ENCODE measurements at regions not wholly inside any gene's neighbourhood (a gene's known extent, or its start where the extent isn't known, plus 50 kb on each side); places are given as distances from the start of the nearest gene placed in this dataset.

DNA sequence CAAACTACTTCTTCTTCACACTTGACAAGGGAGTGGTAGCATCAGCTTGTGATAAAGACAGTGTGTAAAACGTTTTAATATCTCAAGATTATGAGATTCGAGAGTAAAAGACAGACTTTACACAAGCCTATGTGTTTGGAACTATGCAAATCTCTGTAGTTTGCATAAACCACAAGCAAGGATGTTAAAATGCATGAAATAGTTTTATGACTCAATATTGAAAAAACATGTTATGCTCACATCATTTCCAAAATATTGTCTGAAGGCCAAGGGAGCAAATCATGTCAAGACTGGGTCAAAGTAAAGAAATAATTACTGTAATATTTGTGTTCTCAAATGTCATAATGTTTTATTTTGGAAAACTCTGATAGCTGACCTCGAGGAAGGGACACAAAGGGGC lies 316.8 kb upstream of the KLF12 start:
- no peak for DNase-seq

DNA sequence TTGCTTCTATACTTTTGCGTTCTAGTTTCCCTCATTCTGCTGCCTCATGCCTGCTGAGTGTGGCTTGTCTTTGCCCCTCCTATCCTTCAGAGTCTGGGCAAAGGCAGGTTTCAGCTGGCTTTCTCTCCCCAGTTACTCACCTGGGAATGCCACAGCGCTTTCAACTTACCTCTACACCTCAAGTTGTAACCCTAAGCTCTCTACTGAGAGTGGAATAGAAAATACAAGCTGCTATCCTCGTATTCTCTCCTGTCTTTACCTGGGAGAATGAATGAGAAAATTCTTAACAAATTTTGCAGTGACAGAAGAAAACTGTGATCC lies 316.3 kb upstream of the KLF12 start:
- no peak for DNase-seq

DNA sequence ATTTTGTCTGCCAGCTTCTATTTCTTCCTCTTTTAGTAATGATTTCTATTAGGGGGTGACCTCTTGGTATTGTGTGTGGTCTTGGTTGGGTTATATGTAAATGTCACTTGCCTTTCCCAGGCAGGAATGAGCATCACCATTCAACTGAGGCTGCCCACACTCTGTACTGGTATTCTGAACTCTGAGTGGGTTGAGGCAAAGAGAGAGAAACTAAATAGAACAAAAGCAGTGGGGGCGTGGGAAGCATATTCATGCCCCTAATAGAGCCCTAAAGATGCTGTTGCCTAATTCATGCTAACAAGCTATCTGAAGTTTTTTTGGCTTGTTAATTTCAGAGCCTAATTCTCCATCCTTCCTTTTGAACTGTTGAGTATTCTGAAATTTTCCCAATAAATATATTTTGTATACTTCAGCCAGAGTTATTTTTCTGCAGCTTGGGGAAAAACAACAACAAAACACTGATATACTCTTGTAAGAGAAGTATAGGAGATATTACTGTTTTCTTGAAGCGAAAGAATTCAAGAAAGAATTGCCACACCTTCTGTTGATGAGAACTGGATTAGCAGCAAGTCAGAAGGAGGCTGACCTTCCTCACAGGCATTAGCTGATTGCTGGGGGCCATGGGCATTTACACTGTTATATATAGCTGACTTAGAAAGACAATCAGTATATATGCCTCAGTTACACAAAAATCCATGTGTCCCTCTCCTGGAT lies 315.8 kb upstream of the KLF12 start:
- DNase-seq = no peak

DNA sequence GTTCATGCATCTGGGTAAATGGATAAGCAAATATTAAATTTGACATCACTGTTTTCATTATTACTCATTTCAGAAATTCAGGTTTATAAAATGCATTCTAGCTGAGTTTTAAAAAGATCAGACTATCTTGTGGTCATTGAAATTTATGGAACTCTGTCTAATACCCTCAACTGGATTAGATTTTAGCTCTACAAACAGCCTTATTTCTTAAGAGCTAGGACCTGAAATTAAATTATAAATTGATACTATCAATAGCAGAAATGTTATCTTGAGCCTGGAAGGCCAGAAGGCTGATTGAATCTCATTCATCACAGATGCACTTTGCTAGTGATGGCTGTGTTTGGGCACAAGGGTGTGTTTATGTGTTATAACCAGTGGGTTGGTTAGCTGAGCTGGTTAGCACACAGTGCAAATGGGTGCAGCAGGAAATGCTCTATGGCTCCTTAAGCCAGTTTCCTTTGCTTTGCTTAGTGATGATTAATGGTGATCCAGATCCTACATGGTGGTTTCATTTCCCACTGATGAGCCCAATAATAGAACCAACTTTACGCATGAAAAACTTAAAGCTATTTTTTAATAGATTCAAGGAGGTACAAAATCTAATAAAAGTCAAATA lies 310.8 kb upstream of the KLF12 start:
- DNase-seq = no peak

DNA sequence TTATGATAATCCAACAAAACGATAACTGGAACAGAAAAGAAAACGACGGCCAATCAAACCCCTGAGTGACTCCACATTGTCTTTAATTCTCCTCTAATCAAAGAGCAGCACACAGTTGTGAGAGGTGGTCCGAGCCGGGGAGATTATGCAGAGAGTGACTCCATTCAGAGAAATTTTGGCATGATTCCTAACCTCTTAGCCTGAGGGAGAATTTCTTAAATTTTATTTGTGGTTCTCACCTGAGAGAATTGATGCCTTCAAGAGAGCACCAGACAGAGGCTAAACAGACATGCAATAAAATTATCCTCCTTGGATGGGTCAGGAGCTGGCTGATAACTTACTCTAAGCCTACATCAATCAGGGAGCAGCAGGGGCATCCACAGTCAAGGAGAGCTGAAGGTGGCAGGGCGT lies 310.0 kb upstream of the KLF12 start:
- no peak for DNase-seq

DNA sequence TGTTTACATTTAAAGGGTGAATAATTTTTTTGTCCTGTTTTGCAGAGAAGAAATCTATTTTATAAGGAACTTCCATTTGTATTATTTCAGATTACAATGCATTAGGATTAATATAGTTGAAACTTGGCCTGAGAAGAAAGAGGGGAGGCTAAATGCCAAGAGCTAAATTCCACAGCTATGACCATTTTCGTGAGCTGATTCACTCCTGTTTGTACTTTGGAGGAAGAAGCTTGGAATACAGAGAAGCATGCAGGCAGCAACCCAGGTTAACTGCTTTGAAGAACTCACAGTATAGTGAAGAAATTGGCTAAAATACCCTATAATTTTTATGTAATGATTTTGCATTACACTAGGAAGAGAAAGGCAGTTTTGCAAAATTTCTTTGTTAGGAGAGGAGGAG lies 309.4 kb upstream of the KLF12 start:
- peak; percentile 60 for DNase-seq

DNA sequence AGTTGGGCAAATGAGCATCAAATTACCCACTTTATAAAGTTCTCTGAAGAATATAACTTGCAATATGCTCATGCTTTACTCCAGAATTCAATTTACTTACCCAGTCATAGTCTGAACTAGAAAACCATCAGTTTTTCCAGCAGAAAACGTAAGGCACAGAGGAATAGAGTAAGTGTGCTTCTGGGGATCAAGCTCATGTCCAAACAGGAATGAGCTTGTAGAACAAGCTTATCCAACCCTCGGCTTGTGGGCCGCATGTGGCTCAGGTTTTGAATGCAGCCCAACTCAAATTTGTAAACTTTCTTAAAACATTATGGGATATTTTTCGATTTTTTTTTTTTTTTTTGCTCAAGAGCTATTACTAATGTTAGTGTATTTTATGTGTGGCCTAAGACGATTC lies 308.5 kb upstream of the KLF12 start:
- DNase-seq = no peak

DNA sequence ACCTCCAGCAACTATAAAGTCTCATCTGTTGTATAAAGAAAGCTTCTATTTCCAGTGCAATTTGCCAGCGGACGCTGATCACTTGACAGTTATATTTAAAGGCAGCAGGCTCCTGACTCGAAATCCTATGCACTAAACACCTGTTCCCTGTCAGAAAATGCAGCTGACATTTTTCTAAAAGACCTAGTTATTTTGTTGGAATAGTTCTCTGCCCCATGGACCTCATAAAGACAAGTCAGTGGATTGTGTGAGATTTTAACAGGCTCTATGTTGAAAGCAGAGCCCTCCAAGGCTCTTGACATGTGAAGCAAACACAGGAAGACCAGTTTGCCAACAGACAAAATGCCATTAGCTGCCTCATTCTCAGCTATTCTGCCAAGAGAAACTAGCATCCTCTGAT lies 304.7 kb upstream of the KLF12 start:
- DNase-seq = no peak

DNA sequence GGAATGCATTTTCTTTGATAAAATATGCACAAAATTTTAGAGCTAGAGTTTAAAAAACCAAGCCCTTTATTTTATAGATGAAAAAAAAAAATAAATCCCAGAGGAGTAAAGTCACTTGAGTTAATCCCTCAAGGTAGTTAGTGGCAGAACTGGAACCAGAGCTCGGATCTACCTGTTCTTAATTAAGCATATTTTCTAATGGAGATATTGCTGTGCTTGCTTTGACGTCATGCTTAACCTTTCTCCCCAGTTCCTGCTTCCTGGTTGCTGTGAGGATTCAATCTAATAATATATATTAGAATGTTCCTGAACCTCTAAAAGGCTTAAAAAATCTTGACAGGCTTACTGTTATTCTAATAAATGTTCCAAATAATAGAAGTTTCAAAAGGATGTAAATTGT lies 300.6 kb upstream of the KLF12 start:
- no peak for DNase-seq

DNA sequence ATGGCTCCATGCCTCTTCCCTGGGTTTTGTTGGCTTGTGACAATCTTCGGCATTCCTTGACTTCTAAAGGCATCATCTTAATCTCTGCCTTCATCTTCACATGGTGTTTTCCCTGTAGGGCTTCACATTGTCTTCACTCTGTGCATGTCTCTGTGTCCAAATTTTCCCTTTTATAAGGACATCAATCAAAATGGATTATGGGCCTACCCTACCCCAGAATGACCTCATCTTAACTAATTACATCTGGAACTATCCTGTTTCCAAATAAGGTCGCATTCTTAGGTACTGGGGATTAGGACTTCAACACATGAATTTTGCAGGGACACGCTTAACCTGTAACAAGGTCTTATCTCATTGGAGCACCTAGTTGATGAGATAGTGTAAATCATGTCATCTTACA lies 290.3 kb upstream of the KLF12 start:
- DNase-seq = no peak

DNA sequence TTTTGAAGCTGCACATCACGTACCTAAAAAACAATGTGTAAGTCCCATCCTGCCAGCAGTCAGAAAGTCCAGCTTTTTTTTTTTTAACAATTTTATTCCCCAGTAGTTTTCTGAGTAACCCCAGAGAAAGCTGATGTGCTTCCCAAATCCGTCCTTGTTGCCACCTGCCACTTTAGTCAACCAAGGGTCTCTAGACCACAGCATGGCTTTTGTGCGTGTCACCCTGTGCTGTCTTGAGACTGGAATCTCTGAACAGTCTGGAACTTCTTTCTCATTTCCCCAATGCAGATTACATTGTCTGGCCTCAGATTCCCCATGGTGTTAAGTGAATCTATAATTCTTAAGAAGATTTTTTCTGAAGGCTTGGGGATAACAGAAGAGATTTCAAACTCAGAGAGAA lies 289.2 kb upstream of the KLF12 start:
- DNase-seq = no peak

DNA sequence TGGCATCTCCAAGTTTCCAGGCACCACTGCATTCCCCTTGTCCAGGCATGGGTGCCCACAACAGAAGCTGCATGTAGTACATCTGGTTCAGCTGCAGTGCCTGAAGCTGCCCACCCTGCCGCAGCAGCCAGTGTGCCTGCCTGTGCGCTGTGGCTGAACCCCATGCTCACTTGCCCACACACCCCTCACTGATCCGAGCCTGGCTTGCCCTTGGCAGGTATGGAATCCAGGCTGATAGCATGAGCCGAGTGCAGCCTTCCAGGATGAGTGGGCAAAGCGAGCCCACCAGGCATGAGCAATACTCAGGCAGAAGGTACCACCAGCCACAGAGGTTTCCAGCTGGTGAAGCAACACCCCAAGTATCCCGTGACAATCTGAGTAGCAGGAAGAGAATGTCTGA lies 280.3 kb upstream of the KLF12 start:
- no peak for DNase-seq

DNA sequence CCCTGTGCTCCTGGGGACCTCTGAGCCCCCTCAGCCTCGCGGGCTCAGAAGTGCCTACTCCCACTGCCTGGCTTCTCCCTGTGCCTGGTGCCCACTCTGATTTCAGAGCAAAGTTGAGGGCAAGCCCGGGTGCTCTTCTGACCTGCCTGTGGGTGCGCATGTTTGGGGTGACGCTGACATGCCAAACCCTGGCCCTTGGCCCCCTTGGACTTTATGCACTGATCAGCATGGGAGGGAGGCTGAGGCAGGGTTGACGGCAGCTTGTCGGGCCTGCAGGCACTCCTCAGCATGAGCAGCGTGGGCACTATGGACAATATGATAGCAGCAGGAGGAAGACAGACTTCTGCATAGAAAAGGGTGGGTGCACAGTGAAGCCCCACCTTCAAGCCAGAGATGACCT lies 279.3 kb upstream of the KLF12 start:
- no peak for DNase-seq

DNA sequence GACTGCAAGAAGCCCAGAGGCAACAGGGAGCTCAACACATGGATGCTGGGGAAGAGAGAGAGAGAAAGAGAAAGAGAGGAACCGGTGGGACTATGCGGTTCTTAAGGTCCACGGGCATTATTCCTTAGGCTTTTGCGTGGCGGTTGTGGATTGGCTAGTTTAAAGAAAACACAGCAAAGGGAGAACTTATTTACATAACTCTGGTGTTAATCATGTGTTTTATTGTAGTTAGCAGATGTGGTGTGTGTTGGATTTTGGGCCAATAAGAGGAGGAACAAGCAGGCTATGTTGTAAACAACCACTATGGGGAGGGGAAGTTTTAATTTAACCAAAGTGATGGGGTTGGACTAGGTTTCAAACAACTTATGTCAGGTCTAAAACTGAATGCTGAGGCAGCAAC lies 275.3 kb upstream of the KLF12 start:
- no peak for DNase-seq

DNA sequence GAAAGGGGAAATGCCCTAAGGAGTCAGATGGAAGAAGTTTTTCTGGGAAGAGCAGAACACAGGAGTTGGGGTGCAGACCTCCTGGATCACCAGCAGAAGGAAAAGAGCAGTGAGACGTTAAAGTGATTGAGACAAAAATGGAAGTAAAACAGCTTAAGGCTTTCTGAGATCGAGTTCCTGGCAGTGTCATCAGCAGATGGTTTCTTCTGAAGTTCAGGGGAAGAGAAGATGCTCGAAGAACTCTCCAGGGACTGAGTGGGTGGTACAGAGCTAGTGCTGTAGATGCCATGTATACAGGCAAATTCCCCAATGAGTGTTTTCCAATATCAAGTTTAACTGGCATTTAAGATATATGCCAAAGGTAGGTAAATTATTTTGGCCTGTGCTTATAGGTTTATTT lies 272.2 kb upstream of the KLF12 start:
- DNase-seq = no peak

DNA sequence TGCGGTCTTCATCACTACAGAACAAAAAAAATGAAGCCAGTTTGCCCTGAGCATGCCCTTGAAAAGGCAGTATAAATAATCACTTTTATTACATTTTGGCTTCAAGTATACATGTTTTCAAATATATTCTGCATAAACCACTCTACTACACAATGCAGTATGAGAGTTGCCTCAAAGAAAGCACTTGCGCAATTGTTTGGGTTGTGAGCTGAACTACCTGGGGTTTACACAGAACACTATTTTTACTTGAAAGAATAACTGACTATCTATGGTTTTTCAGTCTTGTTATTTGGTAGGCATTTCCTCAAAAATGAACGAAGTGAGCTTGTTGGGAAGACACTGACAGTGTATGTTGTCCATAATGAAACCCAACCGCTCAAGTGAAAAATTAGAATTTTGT lies 264.4 kb upstream of the KLF12 start:
- no peak for DNase-seq

DNA sequence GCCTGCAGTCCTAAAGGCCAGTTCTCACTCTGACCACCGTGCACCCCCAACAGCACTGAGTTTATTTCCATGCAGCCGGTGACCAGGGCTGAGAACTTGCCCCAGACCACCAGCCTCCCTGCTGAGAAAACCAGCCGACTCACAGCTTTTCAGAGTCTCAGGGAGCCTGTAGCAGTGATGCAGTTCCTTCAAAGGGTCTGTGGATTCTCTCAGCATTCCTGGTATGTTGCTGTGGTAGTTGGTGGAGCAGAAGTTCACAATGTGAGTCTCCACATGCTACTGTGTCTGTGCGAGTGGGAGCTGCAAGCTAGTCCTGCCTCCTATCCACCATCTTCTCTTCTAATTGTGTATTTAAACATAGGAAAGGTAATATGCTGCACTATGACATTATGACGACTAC lies 254.9 kb upstream of the KLF12 start:
- no peak for DNase-seq

DNA sequence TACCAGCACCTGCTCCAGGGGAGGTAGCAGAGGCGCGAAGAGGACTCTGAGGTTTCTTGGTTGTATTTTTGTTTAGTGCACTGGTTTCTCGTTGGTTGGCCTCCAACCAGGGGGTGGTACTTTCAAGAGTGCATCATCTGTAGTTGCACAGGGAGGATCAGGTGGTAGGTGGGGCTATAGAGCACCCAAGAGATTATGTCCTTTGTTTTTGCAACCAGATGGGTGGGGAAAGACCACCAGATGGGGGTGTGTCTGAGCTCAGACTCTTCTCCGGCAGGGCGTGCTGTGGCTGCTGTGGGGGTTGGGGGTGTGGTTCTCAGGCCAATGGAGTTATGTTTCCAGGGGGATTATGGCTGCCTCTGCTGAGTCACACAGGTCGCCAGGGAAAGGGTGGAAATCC lies 254.4 kb upstream of the KLF12 start:
- DNase-seq = no peak

DNA sequence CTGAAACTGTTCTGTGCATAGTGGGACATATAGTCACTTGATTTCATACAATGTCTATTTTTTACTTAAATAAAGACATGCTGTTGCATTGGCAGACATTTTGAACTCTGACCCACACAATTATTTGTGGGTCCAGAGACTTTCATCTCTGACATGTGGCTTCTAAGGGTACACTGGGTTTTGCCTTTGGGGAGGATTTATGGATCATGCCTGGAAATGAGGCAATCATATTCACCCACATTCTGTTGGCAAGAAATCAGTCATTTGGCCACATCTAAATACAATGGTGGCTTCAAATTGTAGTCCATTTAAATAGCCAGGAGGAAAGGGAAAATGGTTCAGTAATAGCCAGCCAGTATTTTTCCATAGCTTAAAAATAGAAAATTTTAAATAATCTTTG lies 238.3 kb upstream of the KLF12 start:
- DNase-seq = no peak

DNA sequence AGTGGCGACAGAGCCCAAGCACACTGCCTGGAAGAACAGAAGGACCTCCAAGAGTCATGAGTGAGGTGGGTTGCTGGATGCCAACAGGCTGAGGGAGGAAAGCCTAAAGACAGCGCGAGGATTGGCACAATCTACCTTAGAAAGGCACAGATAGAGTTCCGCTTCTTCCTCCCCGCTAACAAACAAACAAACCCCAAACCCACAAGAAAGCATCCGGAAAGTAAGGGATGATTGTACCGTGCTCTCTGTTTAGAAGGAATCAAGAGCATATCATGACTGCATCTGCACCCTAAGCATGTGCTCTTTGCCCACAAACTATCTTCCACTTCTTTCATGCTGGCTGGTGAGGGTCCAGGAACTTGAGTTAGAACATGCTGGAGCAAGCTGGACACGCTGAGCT lies 233.0 kb upstream of the KLF12 start:
- DNase-seq = no peak

DNA sequence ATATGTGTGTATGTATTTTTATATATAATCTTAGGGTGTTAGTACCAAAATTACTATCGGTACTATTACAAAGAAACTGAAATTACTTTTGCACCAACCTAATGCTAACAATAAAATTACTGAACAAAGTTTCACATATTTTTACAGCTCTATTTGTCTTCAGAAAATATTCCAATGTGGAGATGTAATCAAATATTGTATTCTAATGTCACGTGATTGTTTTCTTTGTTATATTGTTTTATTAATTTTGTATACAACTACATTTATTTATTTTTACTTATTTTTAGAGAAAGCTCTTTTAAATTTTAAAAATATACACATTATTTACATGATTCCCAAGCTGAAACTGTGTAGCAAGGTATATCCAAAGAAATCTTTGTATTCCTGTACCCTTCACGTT lies 227.1 kb upstream of the KLF12 start:
- DNase-seq = no peak

DNA sequence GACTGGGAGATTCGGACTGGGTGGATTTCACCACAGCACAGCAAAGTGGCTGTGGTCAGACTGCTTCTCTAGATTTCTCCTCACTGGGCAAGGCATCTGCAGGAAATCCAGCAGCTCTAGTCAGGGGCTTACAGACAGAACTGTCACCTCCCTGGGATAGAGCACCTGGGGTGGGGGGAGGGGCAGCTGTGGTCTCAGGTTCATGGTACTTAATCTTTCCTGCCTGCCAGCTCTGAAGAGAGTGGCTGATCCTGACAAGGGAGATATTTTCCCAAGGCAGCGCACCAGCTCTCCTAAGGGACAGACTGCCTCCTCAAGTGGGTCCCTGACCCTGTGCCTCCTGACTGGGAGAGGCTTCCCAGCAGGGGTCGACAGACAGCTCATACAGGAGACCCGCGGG lies 212.8 kb upstream of the KLF12 start:
- no peak for DNase-seq

DNA sequence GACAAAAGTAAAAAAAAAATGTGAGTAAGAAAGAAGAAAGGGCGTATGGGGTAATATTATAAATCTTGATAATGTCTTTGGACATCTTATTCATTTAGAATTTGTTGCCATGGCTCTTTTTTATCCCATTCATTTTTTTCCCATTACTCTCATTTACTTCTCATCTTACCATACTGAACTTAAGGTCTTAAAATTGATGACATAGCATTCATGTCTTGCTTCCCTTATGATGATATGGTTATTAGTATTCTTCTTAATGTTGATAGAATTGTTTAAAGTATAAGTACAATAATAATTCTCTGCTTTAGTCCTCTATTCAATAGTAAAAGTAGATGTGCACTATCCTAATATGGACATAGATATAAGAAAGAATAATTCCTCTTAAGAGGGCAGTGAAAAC lies 204.1 kb upstream of the KLF12 start:
- no peak for DNase-seq

DNA sequence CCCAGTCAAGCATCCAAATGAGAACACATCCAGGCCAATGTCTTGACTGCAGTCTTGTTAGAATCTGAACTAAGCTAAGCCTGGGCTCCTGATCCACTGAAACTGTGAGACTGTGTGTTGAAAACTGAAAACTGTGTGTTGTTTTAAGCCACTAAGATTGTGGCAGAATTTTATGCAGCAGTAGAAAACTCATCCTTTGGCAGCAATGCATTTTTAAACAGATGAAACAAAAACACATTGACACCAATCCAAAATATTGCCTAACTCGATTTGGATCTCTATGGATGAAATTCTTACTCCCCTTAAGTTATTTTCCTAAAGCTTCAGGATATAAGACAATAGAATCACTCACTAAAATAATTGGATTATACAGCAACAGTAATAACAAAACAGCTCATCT lies 202.3 kb upstream of the KLF12 start:
- DNase-seq = no peak

DNA sequence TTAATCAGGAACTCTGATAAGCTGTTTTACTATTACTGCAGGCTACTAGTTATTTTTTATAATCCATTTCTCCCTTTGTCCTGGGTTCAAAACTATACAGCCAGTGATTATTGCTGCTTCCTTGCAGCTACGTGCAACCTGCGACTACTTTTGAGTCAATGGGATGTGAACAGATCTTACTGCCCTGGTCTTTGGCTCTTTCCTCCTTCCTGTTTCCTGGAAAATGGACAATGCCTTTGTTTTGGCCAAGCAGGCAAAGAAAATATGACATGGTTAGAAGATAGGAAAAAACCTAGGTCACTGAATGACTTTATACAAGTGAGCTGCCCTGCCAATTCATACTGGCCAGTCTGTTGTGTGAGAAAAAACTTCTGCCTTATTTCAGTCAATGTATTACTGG lies 201.2 kb upstream of the KLF12 start:
- no peak for DNase-seq

DNA sequence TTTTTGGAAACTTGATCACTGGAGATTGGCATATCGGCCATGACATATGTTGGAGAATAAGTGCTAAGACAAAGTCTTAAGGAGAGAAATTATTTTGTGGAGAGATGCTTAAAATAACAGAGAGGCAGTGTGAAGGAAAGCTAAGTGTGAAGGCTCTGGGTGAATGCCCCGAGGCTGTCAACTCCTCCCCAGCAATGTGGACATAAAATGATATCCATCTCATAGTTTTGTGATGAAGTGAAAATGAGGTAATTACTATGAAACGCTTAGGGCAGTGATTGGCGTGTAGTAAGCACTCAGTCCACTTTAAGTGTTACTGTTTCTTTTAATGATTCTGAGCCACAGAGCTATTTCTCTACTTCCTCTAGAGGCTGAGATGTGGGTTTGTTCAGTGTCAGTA lies 195.8 kb upstream of the KLF12 start:
- DNase-seq = no peak
